Hepatocyte (in vitro differentiated cells): ENCODE measurements at regions not wholly inside any gene's neighbourhood (a gene's known extent, or its start where the extent isn't known, plus 50 kb on each side); places are given as distances from the start of the nearest gene placed in this dataset.

Experiments
- DNase-seq: peaks from one replicate; pipeline ENCODE4 v3.0.0-alpha.2; 2016; ENCODE audit warnings: low spot score
- H2AFZ ChIP-seq: fragments of 200-600 bp; sonication (generic); 2 replicates; pipeline ENCODE4 v1.6.0; 2016; ENCODE audit warnings: antibody characterized with exemption, mild to moderate bottlenecking
- H3K27ac ChIP-seq: fragments of 200-600 bp; sonication (generic); 2 replicates; pipeline ENCODE4 v1.5.1; 2016; ENCODE audit warnings: mild to moderate bottlenecking
- H3K27me3 ChIP-seq: fragments of 200-600 bp; sonication (generic); 2 replicates; pipeline ENCODE4 v1.6.1; 2016
- H3K36me3 ChIP-seq: fragments of 200-600 bp; sonication (generic); replicated peaks from 2 replicates; pipeline ENCODE4 v1.5.1; 2016; ENCODE audit warnings: low read depth; ENCODE audit not compliant: insufficient read depth
- H3K4me1 ChIP-seq: fragments of 200-600 bp; sonication (generic); 2 replicates; pipeline ENCODE4 v1.5.1; 2016; ENCODE audit warnings: mild to moderate bottlenecking, moderate library complexity; ENCODE audit not compliant: insufficient read depth
- H3K4me2 ChIP-seq: fragments of 200-600 bp; sonication (generic); 2 replicates; pipeline ENCODE4 v1.6.0; 2016
- H3K4me3 ChIP-seq: fragments of 200-600 bp; sonication (generic); 2 replicates; pipeline ENCODE4 v1.5.1; 2016; ENCODE audit warnings: mild to moderate bottlenecking
- H3K79me2 ChIP-seq: fragments of 200-600 bp; sonication (generic); 2 replicates; pipeline ENCODE4 v1.6.0; 2017; ENCODE audit warnings: mild to moderate bottlenecking
- H3K9me2 ChIP-seq: fragments of 200-600 bp; sonication (generic); replicated peaks from 2 replicates; pipeline ENCODE4 v1.6.0; 2017; ENCODE audit warnings: mild to moderate bottlenecking; ENCODE audit not compliant: insufficient read depth
- H3K9me3 ChIP-seq: fragments of 200-600 bp; sonication (generic); 2 replicates; pipeline ENCODE4 v1.5.1; 2016; ENCODE audit warnings: low read depth, mild to moderate bottlenecking
- H4K20me1 ChIP-seq: fragments of 200-600 bp; sonication (generic); 2 replicates; pipeline ENCODE4 v1.6.0; 2016; ENCODE audit warnings: mild to moderate bottlenecking; ENCODE audit not compliant: insufficient read depth, poor library complexity, severe bottlenecking
- EZH2 ChIP-seq: fragments of 200-600 bp; sonication (generic); IDR thresholded peaks from 2 replicates; pipeline ENCODE4 v1.6.1; 2016; ENCODE audit warnings: antibody characterized with exemption, mild to moderate bottlenecking, borderline replicate concordance
- EZH2phosphoT487 ChIP-seq: fragments of 200-600 bp; sonication (generic); IDR thresholded peaks from one replicate; pipeline ENCODE4 v1.6.1; 2018; ENCODE audit warnings: antibody characterized with exemption, mild to moderate bottlenecking, low read depth, moderate library complexity; ENCODE audit not compliant: unreplicated experiment, severe bottlenecking
- WGBS: methylation state at CpG from one replicate; pipeline ENCODE4 v1.1.6; 2016; ENCODE audit warnings: low lambda C conversion rate; ENCODE audit errors: missing lambda C conversion rate; 5-methylcytosine and 5-hydroxymethylcytosine counted together
- TF ChIP-seq, protein P1 (sequence below): fragments of 200-600 bp; sonication (generic); IDR thresholded peaks from 2 replicates; pipeline ENCODE4 v1.5.1; 2016; ENCODE audit warnings: antibody characterized with exemption, mild to moderate bottlenecking; ENCODE audit not compliant: poor library complexity

DNA sequence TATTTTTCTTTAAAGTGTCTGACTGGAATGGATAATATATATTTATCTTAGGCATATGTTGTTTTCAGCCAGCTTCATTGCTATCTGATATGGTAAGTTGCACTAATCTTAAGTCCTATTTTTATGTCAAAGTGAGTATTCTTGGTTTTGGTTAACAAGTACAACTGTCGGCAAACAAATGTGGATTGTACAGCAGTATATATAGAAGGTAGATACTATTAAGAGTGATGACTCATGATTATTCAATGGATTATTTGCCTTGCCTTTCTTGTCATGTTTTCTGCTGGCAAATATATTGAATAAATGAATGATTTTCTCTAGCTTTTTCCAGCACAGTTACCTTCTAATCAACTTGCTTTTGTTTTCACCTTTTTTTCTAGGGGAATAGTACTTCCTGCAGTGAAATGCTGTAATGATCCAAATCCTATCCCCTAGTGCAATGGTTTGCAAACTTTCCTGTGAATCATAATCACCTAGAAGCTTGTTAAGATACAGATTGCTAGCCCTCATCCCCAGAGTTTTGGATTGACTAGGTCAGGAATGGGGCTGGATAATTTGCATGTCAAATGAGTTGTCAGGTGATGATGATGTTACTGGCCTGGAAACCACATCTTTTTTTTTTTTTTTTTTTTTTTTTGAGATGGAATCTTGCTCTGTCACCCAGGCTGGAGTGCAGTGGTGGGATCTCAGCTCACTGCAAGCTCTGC is 60.8 kb upstream of the ARRDC3 start:
- no peak overlapping the region for H3K4me3 ChIP-seq
- no peaks in the 10 kb centered on the region for H3K4me1 ChIP-seq
- H2AFZ ChIP-seq, result no peak overlapping the region
- H3K27ac ChIP-seq, result no peak overlapping the region
- 66% methylated on average over 1 of the region's 1 CpG for WGBS
- no peaks in the 10 kb centered on the region for H3K79me2 ChIP-seq
- H3K9me2 ChIP-seq, result no peaks in the 10 kb centered on the region
- H3K36me3 ChIP-seq, result no peaks in the 10 kb centered on the region
- H4K20me1 ChIP-seq, result no peaks in the 10 kb centered on the region
- no peak overlapping the region for H3K4me2 ChIP-seq
- H3K9me3 ChIP-seq, result no peaks in the 10 kb centered on the region
- H3K27me3 ChIP-seq, result no peaks in the 10 kb centered on the region
- TF ChIP-seq EZH2, result no peak
- TF ChIP-seq EZH2phosphoT487, result no peak
- TF ChIP-seq, protein P1, sequence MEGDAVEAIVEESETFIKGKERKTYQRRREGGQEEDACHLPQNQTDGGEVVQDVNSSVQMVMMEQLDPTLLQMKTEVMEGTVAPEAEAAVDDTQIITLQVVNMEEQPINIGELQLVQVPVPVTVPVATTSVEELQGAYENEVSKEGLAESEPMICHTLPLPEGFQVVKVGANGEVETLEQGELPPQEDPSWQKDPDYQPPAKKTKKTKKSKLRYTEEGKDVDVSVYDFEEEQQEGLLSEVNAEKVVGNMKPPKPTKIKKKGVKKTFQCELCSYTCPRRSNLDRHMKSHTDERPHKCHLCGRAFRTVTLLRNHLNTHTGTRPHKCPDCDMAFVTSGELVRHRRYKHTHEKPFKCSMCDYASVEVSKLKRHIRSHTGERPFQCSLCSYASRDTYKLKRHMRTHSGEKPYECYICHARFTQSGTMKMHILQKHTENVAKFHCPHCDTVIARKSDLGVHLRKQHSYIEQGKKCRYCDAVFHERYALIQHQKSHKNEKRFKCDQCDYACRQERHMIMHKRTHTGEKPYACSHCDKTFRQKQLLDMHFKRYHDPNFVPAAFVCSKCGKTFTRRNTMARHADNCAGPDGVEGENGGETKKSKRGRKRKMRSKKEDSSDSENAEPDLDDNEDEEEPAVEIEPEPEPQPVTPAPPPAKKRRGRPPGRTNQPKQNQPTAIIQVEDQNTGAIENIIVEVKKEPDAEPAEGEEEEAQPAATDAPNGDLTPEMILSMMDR, result no peak
- no peak for DNase-seq

DNA sequence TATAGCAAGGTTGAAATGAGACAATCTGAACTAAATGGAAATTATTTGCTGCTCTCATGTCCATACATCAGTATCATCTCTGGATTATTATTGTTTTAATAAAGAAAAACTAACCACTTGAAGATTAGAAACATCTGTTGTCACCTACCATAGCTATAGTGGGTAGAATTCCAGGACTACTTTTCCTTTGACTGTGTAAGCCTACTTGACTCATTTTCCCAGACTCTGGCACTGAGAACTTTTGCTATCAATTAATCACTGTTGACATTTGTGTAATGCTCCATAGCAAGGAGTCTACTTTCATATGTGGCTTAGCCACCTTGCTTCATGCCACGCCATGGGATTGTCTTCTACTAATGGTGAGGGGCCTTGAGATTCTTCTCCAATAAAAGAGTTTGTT is 59.9 kb upstream of the ARRDC3 start:
- no peak overlapping the region for H3K4me2 ChIP-seq
- H2AFZ ChIP-seq, result no peak overlapping the region
- TF ChIP-seq EZH2phosphoT487 (no peak), EZH2 (no peak)
- TF ChIP-seq, protein P1, result no peak
- no peaks in the 10 kb centered on the region for H4K20me1 ChIP-seq
- no peaks in the 10 kb centered on the region for H3K4me1 ChIP-seq
- no peak for DNase-seq
- H3K36me3 ChIP-seq, result no peaks in the 10 kb centered on the region
- no peak overlapping the region for H3K27ac ChIP-seq
- H3K27me3 ChIP-seq, result no peaks in the 10 kb centered on the region
- no peaks in the 10 kb centered on the region for H3K9me2 ChIP-seq
- 88% methylated on average over 1 of the region's 1 CpG for WGBS
- no peaks in the 10 kb centered on the region for H3K79me2 ChIP-seq
- no peak overlapping the region for H3K4me3 ChIP-seq
- no peaks in the 10 kb centered on the region for H3K9me3 ChIP-seq

DNA sequence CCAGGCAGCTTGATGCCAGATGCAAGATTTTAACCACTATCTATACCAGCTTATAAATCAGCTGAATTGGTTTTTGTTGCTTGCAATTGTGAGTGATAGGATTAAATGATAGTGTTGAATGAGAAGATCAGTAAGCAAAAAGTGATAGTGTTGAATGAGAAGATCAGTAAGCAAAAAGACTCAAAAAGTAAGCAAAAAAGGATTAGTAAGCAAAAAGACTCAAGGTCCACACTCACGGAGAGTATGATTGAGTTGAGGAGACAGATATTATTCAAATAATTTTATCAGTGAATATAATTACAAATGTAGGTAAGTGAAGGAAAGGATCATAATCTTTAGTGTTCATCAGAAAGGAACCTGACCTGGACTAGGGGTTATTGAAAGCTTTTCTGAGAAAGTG is 58.0 kb upstream of the ARRDC3 start:
- no peaks in the 10 kb centered on the region for H3K9me2 ChIP-seq
- no peaks in the 10 kb centered on the region for H3K27me3 ChIP-seq
- no peak overlapping the region for H2AFZ ChIP-seq
- no peak overlapping the region for H3K4me2 ChIP-seq
- no peaks in the 10 kb centered on the region for H3K79me2 ChIP-seq
- WGBS, result 89% methylated on average over 1 of the region's 1 CpG
- H3K9me3 ChIP-seq, result no peaks in the 10 kb centered on the region
- H3K36me3 ChIP-seq, result no peaks in the 10 kb centered on the region
- no peak overlapping the region for H3K4me3 ChIP-seq
- H3K27ac ChIP-seq, result no peak overlapping the region
- TF ChIP-seq, protein P1, result no peak
- TF ChIP-seq EZH2phosphoT487 (no peak), EZH2 (no peak)
- no peaks in the 10 kb centered on the region for H3K4me1 ChIP-seq
- DNase-seq, result no peak
- no peaks in the 10 kb centered on the region for H4K20me1 ChIP-seq
